Panc1 (cell line): ENCODE measurements at regions not wholly inside any gene's neighbourhood (a gene's known extent, or its start where the extent isn't known, plus 50 kb on each side); places are given as distances from the start of the nearest gene placed in this dataset.

ENCODE experiments used
- ATAC-seq: fragments of 200-7000 bp; cut with Tn5 transposase; 2 replicates; pipeline ENCODE4 v1.9.1; 2020; ENCODE audit warnings: mild to moderate bottlenecking, moderate library complexity
- BruUV-seq: library from RNA; stranded (reverse); fragments of 400-500 nt; replicated peaks from 2 replicates; lab custom pipeline; 2021; lab: Mats Ljungman, UMichigan
- CTCF ChIA-PET: fragments of 300-600 bp; sonication (Branson Sonifier 250); formaldehyde crosslinking; loops from one replicate; lab custom pipeline; 2022; ENCODE audit warnings: antibody characterized with exemption; lab: Charles Lee
- POLR2A ChIA-PET: fragments of 300-600 bp; sonication (Branson Sonifier 250); formaldehyde crosslinking; loops from one replicate; lab custom pipeline; 2022; ENCODE audit warnings: antibody characterized with exemption; lab: Charles Lee
- DNase-seq: peaks from one replicate; pipeline ENCODE4 v3.0.0-alpha.2; 2010; ENCODE audit warnings: low read depth, low spot score
- H3K27ac ChIP-seq: 2 replicates; pipeline ENCODE4 v1.5.1; 2011; ENCODE audit warnings: mild to moderate bottlenecking, low read length, inconsistent platforms
- H3K27me3 ChIP-seq: fragments of 200-500 bp; sonication (Bioruptor generic); 2 replicates; pipeline ENCODE4 v1.6.0; 2014; ENCODE audit warnings: low read length, inconsistent platforms; ENCODE audit not compliant: control insufficient read depth, insufficient read depth
- H3K36me3 ChIP-seq: fragments of 200-500 bp; sonication (Bioruptor generic); 2 replicates; pipeline ENCODE4 v1.5.1; 2014; ENCODE audit warnings: inconsistent platforms, mild to moderate bottlenecking, low read length, moderate library complexity; ENCODE audit not compliant: control insufficient read depth, insufficient read depth
- H3K4me1 ChIP-seq: 2 replicates; pipeline ENCODE4 v1.5.1; 2011; ENCODE audit warnings: inconsistent platforms, mild to moderate bottlenecking, low read length, moderate library complexity; ENCODE audit not compliant: control insufficient read depth, insufficient read depth
- H3K4me3 ChIP-seq, 2 experiments: 2 replicates each; pipeline ENCODE4 v1.5.1; 2011 to 2012; ENCODE audit warnings: low read depth in 2 of 2, low read length in 2 of 2, mild to moderate bottlenecking in 2 of 2, inconsistent platforms in 1 of 2, moderate library complexity in 1 of 2
- H3K9me3 ChIP-seq: fragments of 200-500 bp; sonication (Bioruptor generic); 2 replicates; pipeline ENCODE4 v1.5.1; 2014; ENCODE audit warnings: low read depth, mild to moderate bottlenecking, inconsistent platforms, low read length, moderate library complexity; ENCODE audit not compliant: control insufficient read depth, insufficient read depth
- CTCF ChIP-seq: fragments of 450-650 bp; IDR thresholded peaks from 2 replicates; pipeline ENCODE4 v1.5.1; 2017; ENCODE audit warnings: mild to moderate bottlenecking
- POLR2AphosphoS5 ChIP-seq: IDR thresholded peaks from 2 replicates; pipeline ENCODE4 v1.6.1; 2012; ENCODE audit warnings: mild to moderate bottlenecking, low read depth, low read length, moderate library complexity
- SIN3A ChIP-seq: IDR thresholded peaks from 2 replicates; pipeline ENCODE4 v1.6.1; 2012; ENCODE audit warnings: low read depth, mild to moderate bottlenecking, low read length, moderate library complexity, borderline replicate concordance; ENCODE audit not compliant: insufficient read depth
- TCF7L2 ChIP-seq: IDR thresholded peaks from 2 replicates; pipeline ENCODE4 v1.6.1; 2011; ENCODE audit warnings: mild to moderate bottlenecking, low read depth, low read length, inconsistent platforms
- in situ Hi-C: cut with HindIII; loops from 2 replicates; pipeline ENCODE4 v1.10.0; 2016; ENCODE audit warnings: low sequenced_read_pairs, low pct_unique_long_range_greater_than_20kb
- intact Hi-C: fragments of 100-400 bp; cut with micrococcal nuclease; formaldehyde crosslinking; loops from one replicate; pipeline ENCODE4 v1.10.0; 2022; ENCODE audit not compliant: unreplicated experiment
- TF ChIP-seq, protein P1 (sequence below), 2 experiments: IDR thresholded peaks; 2 replicates each; pipeline ENCODE4 v1.6.1; 2011 to 2012; ENCODE audit warnings: low read depth in 2 of 2, control low read depth in 1 of 2, low read length in 1 of 2, mild to moderate bottlenecking in 1 of 2, moderate library complexity in 1 of 2; ENCODE audit not compliant: insufficient read depth in 1 of 2

DNA sequence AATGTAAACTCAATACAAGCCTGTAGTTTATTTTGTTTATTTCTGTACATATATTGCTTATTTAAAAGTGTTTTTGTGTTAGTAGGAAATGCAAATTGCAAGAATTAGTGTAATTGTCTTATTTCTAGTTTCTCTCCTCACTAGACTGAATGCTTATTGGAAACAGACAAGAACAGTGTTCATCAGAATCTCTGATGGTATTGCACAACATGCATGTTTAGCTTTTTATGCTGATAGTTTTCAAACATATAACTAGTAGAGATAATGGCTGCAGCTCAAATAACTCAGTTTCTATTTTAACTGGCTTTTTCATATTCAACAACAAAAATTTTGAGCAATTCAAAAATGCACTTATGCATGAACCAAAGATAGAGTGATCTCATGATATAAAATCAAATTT is 68.8 kb upstream of the HTR4 start:
- Histone ChIP-seq H3K9me3 (no peaks in the 10 kb centered on the region), H3K27me3 (peaks cover 31% of the 10 kb centered on the region), H3K36me3 (no peaks in the 10 kb centered on the region), H3K4me1 (no peaks in the 10 kb centered on the region), H3K27ac (no peak overlapping the region), H3K4me3 (no peak overlapping the region)
- DNase-seq (no peak), ATAC-seq (no peak)
- in situ Hi-C loops (no loop called here), intact Hi-C loops (no loop called here)
- TF ChIP-seq CTCF (no peak), SIN3A (no peak), TCF7L2 (no peak), POLR2AphosphoS5 (no peak)
- TF ChIP-seq, protein P1, sequence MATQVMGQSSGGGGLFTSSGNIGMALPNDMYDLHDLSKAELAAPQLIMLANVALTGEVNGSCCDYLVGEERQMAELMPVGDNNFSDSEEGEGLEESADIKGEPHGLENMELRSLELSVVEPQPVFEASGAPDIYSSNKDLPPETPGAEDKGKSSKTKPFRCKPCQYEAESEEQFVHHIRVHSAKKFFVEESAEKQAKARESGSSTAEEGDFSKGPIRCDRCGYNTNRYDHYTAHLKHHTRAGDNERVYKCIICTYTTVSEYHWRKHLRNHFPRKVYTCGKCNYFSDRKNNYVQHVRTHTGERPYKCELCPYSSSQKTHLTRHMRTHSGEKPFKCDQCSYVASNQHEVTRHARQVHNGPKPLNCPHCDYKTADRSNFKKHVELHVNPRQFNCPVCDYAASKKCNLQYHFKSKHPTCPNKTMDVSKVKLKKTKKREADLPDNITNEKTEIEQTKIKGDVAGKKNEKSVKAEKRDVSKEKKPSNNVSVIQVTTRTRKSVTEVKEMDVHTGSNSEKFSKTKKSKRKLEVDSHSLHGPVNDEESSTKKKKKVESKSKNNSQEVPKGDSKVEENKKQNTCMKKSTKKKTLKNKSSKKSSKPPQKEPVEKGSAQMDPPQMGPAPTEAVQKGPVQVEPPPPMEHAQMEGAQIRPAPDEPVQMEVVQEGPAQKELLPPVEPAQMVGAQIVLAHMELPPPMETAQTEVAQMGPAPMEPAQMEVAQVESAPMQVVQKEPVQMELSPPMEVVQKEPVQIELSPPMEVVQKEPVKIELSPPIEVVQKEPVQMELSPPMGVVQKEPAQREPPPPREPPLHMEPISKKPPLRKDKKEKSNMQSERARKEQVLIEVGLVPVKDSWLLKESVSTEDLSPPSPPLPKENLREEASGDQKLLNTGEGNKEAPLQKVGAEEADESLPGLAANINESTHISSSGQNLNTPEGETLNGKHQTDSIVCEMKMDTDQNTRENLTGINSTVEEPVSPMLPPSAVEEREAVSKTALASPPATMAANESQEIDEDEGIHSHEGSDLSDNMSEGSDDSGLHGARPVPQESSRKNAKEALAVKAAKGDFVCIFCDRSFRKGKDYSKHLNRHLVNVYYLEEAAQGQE (IDR thresholded peaks at IDR 0.05; ENCODE audit: insufficient read depth in 1 of 2, low read depth in 2 of 2, low read length in 1 of 2): no peak
- CTCF ChIA-PET: no interaction called here
- no TSS peak for BruUV-seq
- POLR2A ChIA-PET: no interaction called here

GRCh38 chr5:148725675-148726074 is 71.3 kb upstream of the HTR4 start:
- ChIA-PET CTCF (no interaction called here), POLR2A (no interaction called here)
- Histone ChIP-seq H3K36me3 (no peaks in the 10 kb centered on the region), H3K9me3 (no peaks in the 10 kb centered on the region), H3K27ac (no peak overlapping the region), H3K4me1 (no peaks in the 10 kb centered on the region), H3K27me3 (peaks cover 29% of the 10 kb centered on the region), H3K4me3 (no peak overlapping the region)
- ATAC-seq: no peak
- intact Hi-C loops: loop anchor here (5.0 kb wide), 1 partner anchor 773 kb away; no protein-coding TSS in a partner anchor
- no peak for DNase-seq
- no TSS peak for BruUV-seq
- in situ Hi-C loops: no loop called here
- TF ChIP-seq SIN3A (no peak), TCF7L2 (no peak), CTCF (no peak), POLR2AphosphoS5 (no peak)
- TF ChIP-seq, protein P1 (IDR thresholded peaks at IDR 0.05; ENCODE audit: insufficient read depth in 1 of 2, low read depth in 2 of 2, low read length in 1 of 2): no peak
